Right lobe of liver (tissue), 4 donors: ENCODE measurements at regions not wholly inside any gene's neighbourhood (a gene's known extent, or its start where the extent isn't known, plus 50 kb on each side); places are given as distances from the start of the nearest gene placed in this dataset.

Experiments used
- POLR2A ChIP-seq: fragments of 450-650 bp; IDR thresholded peaks from one replicate; pipeline ENCODE4 v1.6.1; 2017; ENCODE audit warnings: antibody characterized with exemption, mild to moderate bottlenecking
- TF ChIP-seq, protein P1 (sequence below), 4 donors: fragments of 200-600 bp in 3 of 4; fragments of 450-650 bp in 1 of 4; IDR thresholded peaks; one replicate each; pipeline versions ENCODE4 v1.5.1 to v1.8.0; 2016 to 2022; ENCODE audit warnings: antibody characterized with exemption in 4 of 4, mild to moderate bottlenecking in 2 of 4
- donor health status: DM: no; HTN: no; CAD: no.
- donor health status: DM: no; HTN: no; CAD: no.
- donor health status: DM: no; HTN: yes; CAD: no.

- TF ChIP-seq, protein P1, sequence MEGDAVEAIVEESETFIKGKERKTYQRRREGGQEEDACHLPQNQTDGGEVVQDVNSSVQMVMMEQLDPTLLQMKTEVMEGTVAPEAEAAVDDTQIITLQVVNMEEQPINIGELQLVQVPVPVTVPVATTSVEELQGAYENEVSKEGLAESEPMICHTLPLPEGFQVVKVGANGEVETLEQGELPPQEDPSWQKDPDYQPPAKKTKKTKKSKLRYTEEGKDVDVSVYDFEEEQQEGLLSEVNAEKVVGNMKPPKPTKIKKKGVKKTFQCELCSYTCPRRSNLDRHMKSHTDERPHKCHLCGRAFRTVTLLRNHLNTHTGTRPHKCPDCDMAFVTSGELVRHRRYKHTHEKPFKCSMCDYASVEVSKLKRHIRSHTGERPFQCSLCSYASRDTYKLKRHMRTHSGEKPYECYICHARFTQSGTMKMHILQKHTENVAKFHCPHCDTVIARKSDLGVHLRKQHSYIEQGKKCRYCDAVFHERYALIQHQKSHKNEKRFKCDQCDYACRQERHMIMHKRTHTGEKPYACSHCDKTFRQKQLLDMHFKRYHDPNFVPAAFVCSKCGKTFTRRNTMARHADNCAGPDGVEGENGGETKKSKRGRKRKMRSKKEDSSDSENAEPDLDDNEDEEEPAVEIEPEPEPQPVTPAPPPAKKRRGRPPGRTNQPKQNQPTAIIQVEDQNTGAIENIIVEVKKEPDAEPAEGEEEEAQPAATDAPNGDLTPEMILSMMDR (IDR thresholded peaks at IDR 0.05), result no peak
- TF ChIP-seq POLR2A, result no peak
These were observed 291.9 kb upstream of the STT3B start for GRCh38 chr3:31240874-31241273.
